ENCODE measurements at regions not wholly inside any gene's neighbourhood (a gene's known extent, or its start where the extent isn't known, plus 50 kb on each side); places are given as distances from the start of the nearest gene placed in this dataset.

GRCh38 chr2:217601601-217602000, 401.2 kb downstream of the TNS1 start:
- H3F3A ChIP-seq (ENCODE audit: insufficient read depth) = no peaks in the 10 kb centered on the region
- H3K27me3 ChIP-seq (ENCODE audit: low read length) = no peaks in the 10 kb centered on the region
- H2AFZ ChIP-seq (ENCODE audit: low read depth, low read length, severe bottlenecking) = no peak overlapping the region
- no peak for TF ChIP-seq EZH2phosphoT487 (conservative IDR thresholded peaks at IDR 0.05; ENCODE audit: low read length)
- TF ChIP-seq, protein P1, sequence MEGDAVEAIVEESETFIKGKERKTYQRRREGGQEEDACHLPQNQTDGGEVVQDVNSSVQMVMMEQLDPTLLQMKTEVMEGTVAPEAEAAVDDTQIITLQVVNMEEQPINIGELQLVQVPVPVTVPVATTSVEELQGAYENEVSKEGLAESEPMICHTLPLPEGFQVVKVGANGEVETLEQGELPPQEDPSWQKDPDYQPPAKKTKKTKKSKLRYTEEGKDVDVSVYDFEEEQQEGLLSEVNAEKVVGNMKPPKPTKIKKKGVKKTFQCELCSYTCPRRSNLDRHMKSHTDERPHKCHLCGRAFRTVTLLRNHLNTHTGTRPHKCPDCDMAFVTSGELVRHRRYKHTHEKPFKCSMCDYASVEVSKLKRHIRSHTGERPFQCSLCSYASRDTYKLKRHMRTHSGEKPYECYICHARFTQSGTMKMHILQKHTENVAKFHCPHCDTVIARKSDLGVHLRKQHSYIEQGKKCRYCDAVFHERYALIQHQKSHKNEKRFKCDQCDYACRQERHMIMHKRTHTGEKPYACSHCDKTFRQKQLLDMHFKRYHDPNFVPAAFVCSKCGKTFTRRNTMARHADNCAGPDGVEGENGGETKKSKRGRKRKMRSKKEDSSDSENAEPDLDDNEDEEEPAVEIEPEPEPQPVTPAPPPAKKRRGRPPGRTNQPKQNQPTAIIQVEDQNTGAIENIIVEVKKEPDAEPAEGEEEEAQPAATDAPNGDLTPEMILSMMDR (IDR thresholded peaks at IDR 0.05; ENCODE audit: insufficient read depth, low read length, poor library complexity, severe bottlenecking) = no peak
- H3K9ac ChIP-seq (ENCODE audit: low read length) = no peak overlapping the region
- no peak overlapping the region for H3K4me3 ChIP-seq (ENCODE audit: insufficient read depth, low read length, poor library complexity, severe bottlenecking)
- H3K4me2 ChIP-seq (ENCODE audit: low read depth, low read length, poor library complexity, severe bottlenecking) = no peak overlapping the region
- H4K20me1 ChIP-seq (ENCODE audit: low read depth, low read length) = no peaks in the 10 kb centered on the region
- no peaks in the 10 kb centered on the region for H3K9me3 ChIP-seq (ENCODE audit: insufficient read depth, low read length)
- no peaks in the 10 kb centered on the region for H3K9me2 ChIP-seq (replicated peaks; ENCODE audit: insufficient read depth, low read length)
- no peaks in the 10 kb centered on the region for H3K36me3 ChIP-seq (ENCODE audit: low read length)
- H3K79me2 ChIP-seq (ENCODE audit: insufficient read depth, low read length) = no peaks in the 10 kb centered on the region
- H3K27ac ChIP-seq (ENCODE audit: low read depth, low read length) = no peak overlapping the region

DNA sequence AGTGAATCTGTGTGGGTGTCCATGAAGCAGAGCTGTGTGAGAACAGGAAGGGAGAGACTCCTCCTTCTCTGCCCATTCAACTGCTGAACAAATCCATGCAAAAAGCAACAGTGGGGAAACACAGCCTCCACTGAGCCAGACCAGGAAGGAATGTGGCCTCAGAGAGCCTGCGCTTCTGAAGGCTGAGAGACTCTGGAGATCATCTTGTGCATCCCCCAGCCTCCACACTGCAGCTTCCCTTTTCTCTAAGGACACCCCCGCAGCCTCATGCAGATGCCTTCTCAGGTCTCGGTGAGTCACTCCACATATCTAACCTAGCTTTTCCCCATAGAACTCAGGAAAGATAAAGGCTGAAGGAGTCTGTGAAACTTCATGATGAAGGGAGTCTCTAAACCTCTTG, 402.9 kb downstream of the TNS1 start:
- TF ChIP-seq EZH2phosphoT487 (conservative IDR thresholded peaks at IDR 0.05; ENCODE audit: low read length) = no peak
- TF ChIP-seq, protein P1 (IDR thresholded peaks at IDR 0.05; ENCODE audit: insufficient read depth, low read length, poor library complexity, severe bottlenecking) = no peak
- no peaks in the 10 kb centered on the region for H3K9me2 ChIP-seq (replicated peaks; ENCODE audit: insufficient read depth, low read length)

DNA sequence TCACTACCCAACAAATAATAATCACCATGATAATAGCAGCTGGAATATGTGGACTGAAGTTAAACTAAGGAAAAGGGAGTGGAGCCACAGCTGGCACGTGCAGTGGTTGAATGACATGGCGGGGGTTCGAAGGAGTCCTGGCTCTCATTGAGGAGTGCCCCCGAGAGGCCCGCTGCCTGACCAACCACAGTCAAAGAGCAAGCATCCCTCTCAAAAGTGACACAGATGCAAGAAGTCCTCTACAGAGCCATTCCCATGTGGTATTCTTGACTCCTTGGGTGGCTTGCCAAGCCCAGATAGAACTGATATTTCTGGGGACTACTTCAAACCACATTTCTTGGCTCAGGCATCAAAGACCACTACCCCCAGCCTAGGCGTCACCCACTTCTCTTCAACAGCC, 405.1 kb downstream of the TNS1 start:
- no peak overlapping the region for H2AFZ ChIP-seq (ENCODE audit: low read depth, low read length, severe bottlenecking)
- H3K79me2 ChIP-seq (ENCODE audit: insufficient read depth, low read length) = no peaks in the 10 kb centered on the region
- H3F3A ChIP-seq (ENCODE audit: insufficient read depth) = no peaks in the 10 kb centered on the region
- TF ChIP-seq, protein P1 (IDR thresholded peaks at IDR 0.05; ENCODE audit: insufficient read depth, low read length, poor library complexity, severe bottlenecking) = no peak
- TF ChIP-seq EZH2phosphoT487 (conservative IDR thresholded peaks at IDR 0.05; ENCODE audit: low read length) = no peak
- H3K4me2 ChIP-seq (ENCODE audit: low read depth, low read length, poor library complexity, severe bottlenecking) = no peak overlapping the region
- H3K9me2 ChIP-seq (replicated peaks; ENCODE audit: insufficient read depth, low read length) = no peaks in the 10 kb centered on the region
- H4K20me1 ChIP-seq (ENCODE audit: low read depth, low read length) = no peaks in the 10 kb centered on the region
- no peak overlapping the region for H3K4me3 ChIP-seq (ENCODE audit: insufficient read depth, low read length, poor library complexity, severe bottlenecking)
- H3K27me3 ChIP-seq (ENCODE audit: low read length) = no peaks in the 10 kb centered on the region
- H3K9ac ChIP-seq (ENCODE audit: low read length) = no peak overlapping the region
- H3K36me3 ChIP-seq (ENCODE audit: low read length) = no peaks in the 10 kb centered on the region
- no peaks in the 10 kb centered on the region for H3K9me3 ChIP-seq (ENCODE audit: insufficient read depth, low read length)
- H3K27ac ChIP-seq (ENCODE audit: low read depth, low read length) = no peak overlapping the region

More for the DNA sequence above, 402.9 kb downstream of the TNS1 start:
- H3K9ac ChIP-seq (ENCODE audit: low read length) = no peak overlapping the region
- H3K4me2 ChIP-seq (ENCODE audit: low read depth, low read length, poor library complexity, severe bottlenecking) = no peak overlapping the region
- no peaks in the 10 kb centered on the region for H3K9me3 ChIP-seq (ENCODE audit: insufficient read depth, low read length)
- H3K27ac ChIP-seq (ENCODE audit: low read depth, low read length) = no peak overlapping the region
- H3K36me3 ChIP-seq (ENCODE audit: low read length) = no peaks in the 10 kb centered on the region
- H3F3A ChIP-seq (ENCODE audit: insufficient read depth) = no peaks in the 10 kb centered on the region
- H4K20me1 ChIP-seq (ENCODE audit: low read depth, low read length) = no peaks in the 10 kb centered on the region
- H3K27me3 ChIP-seq (ENCODE audit: low read length) = no peaks in the 10 kb centered on the region
- H3K4me3 ChIP-seq (ENCODE audit: insufficient read depth, low read length, poor library complexity, severe bottlenecking) = no peak overlapping the region
- no peaks in the 10 kb centered on the region for H3K79me2 ChIP-seq (ENCODE audit: insufficient read depth, low read length)
- no peak overlapping the region for H2AFZ ChIP-seq (ENCODE audit: low read depth, low read length, severe bottlenecking)

Measured in SU-DHL-6 (cell line).